GM12891 (cell line): ENCODE measurements at regions not wholly inside any gene's neighbourhood (a gene's known extent, or its start where the extent isn't known, plus 50 kb on each side); places are given as distances from the start of the nearest gene placed in this dataset.
"Not testable (repeated sequence)": the region's sequence is repeated elsewhere in the genome, so short reads cannot be mapped to it uniquely, and the experiment has no call there.

Experiments used
- DNase-seq: peaks from one replicate; pipeline ENCODE4 v3.0.0; 2011; ENCODE audit warnings: low spot score; ENCODE audit not compliant: insufficient read length
- FAIRE-seq: peaks from 2 replicates; lab custom pipeline; 2011; peaks lifted over from hg19 to GRCh38; lab: Jason Lieb, UNC
- PAX5 ChIP-seq: IDR thresholded peaks from 2 replicates; pipeline ENCODE4 v1.6.1; 2011; ENCODE audit warnings: low read length, moderate library complexity, mild to moderate bottlenecking; ENCODE audit not compliant: insufficient read depth, severe bottlenecking
- POLR2A ChIP-seq: IDR thresholded peaks from 2 replicates; pipeline ENCODE4 v1.6.1; 2011; ENCODE audit warnings: low read depth, low read length, control low read depth
- POLR2AphosphoS5 ChIP-seq: IDR thresholded peaks from 2 replicates; pipeline ENCODE4 v1.6.1; 2011; ENCODE audit warnings: low read depth, low read length, control low read depth
- POU2F2 ChIP-seq: IDR thresholded peaks from 2 replicates; pipeline ENCODE4 v1.6.1; 2011; ENCODE audit warnings: low read depth, mild to moderate bottlenecking, control low read depth, low read length, moderate library complexity
- SPI1 ChIP-seq: IDR thresholded peaks from 2 replicates; pipeline ENCODE4 v1.6.1; 2011; ENCODE audit warnings: low read depth, low read length, control low read depth
- TAF1 ChIP-seq: IDR thresholded peaks from 2 replicates; pipeline ENCODE4 v1.6.1; 2011; ENCODE audit warnings: low read depth, low read length, control low read depth

GRCh38 chrX:27162496-27162895 lies 300.6 kb downstream of the PPP4R3C start:
- DNase-seq (no peak), FAIRE-seq (no peak)
- TF ChIP-seq POLR2AphosphoS5 = no peak
- TF ChIP-seq POLR2A = no peak
- TF ChIP-seq PAX5 = no peak
- TF ChIP-seq TAF1 = no peak
- no peak for TF ChIP-seq SPI1
- no peak for TF ChIP-seq POU2F2

GRCh38 chrX:27156921-27157320 lies 306.2 kb downstream of the PPP4R3C start:
- not testable (repeated sequence) for FAIRE-seq

GRCh38 chrX:27136325-27136724 lies 326.8 kb downstream of the PPP4R3C start:
- TF ChIP-seq POU2F2 = no peak
- TF ChIP-seq TAF1 = no peak
- no peak for TF ChIP-seq POLR2A
- TF ChIP-seq POLR2AphosphoS5 = no peak
- no peak for TF ChIP-seq SPI1
- TF ChIP-seq PAX5 = no peak
- DNase-seq = no peak
- no peak for FAIRE-seq

More at GRCh38 chrX:27156921-27157320, 306.2 kb downstream of the PPP4R3C start:
- DNase-seq = not testable (repeated sequence)

GRCh38 chrX:27132862-27133261 lies 330.3 kb downstream of the PPP4R3C start:
- no peak for DNase-seq
- no peak for FAIRE-seq
- no peak for TF ChIP-seq POU2F2
- TF ChIP-seq POLR2A = no peak
- TF ChIP-seq POLR2AphosphoS5 = no peak
- no peak for TF ChIP-seq TAF1
- no peak for TF ChIP-seq SPI1
- no peak for TF ChIP-seq PAX5

- DNase-seq, FAIRE-seq: not testable (repeated sequence)
These were observed 376.0 kb downstream of the PPP4R3C start for GRCh38 chrX:27087176-27087575.

- DNase-seq = no peak
- no peak for FAIRE-seq
- TF ChIP-seq POLR2A = no peak
- no peak for TF ChIP-seq TAF1
- no peak for TF ChIP-seq SPI1
- TF ChIP-seq PAX5 = no peak
- no peak for TF ChIP-seq POLR2AphosphoS5
- TF ChIP-seq POU2F2 = no peak
These were observed 376.9 kb downstream of the PPP4R3C start for GRCh38 chrX:27086237-27086636.

- no peak for FAIRE-seq
- DNase-seq = no peak
- TF ChIP-seq POU2F2 (no peak), SPI1 (no peak), TAF1 (no peak), POLR2AphosphoS5 (no peak), POLR2A (no peak), PAX5 (no peak)
These were observed 377.8 kb downstream of the PPP4R3C start for GRCh38 chrX:27085346-27085745.

GRCh38 chrX:27078371-27078770 lies 384.8 kb downstream of the PPP4R3C start:
- no peak for FAIRE-seq
- DNase-seq = no peak

GRCh38 chrX:27057883-27058282 lies 405.3 kb downstream of the PPP4R3C start:
- no peak for FAIRE-seq
- no peak for DNase-seq
- TF ChIP-seq TAF1 = no peak
- no peak for TF ChIP-seq SPI1
- TF ChIP-seq POU2F2 = no peak
- TF ChIP-seq PAX5 = no peak
- no peak for TF ChIP-seq POLR2AphosphoS5
- TF ChIP-seq POLR2A = no peak

More at GRCh38 chrX:27078371-27078770, 384.8 kb downstream of the PPP4R3C start:
- TF ChIP-seq POLR2A (no peak), POLR2AphosphoS5 (no peak), POU2F2 (no peak), SPI1 (no peak), PAX5 (no peak), TAF1 (no peak)

GRCh38 chrX:27039332-27039731 lies 423.8 kb downstream of the PPP4R3C start:
- DNase-seq (no peak), FAIRE-seq (no peak)
- TF ChIP-seq TAF1 = no peak
- no peak for TF ChIP-seq POLR2AphosphoS5
- TF ChIP-seq PAX5 = no peak
- no peak for TF ChIP-seq SPI1
- no peak for TF ChIP-seq POLR2A
- TF ChIP-seq POU2F2 = no peak

GRCh38 chrX:27008486-27008885 lies 454.7 kb downstream of the PPP4R3C start:
- no peak for FAIRE-seq
- TF ChIP-seq POU2F2 = no peak
- no peak for TF ChIP-seq SPI1
- TF ChIP-seq POLR2AphosphoS5 = no peak
- no peak for TF ChIP-seq TAF1
- TF ChIP-seq PAX5 = no peak
- TF ChIP-seq POLR2A = no peak
- DNase-seq = no peak

GRCh38 chrX:26999634-27000033 lies 463.5 kb downstream of the PPP4R3C start:
- DNase-seq (no peak), FAIRE-seq (no peak)
- TF ChIP-seq PAX5 (no peak), POLR2A (no peak), TAF1 (no peak), SPI1 (no peak), POLR2AphosphoS5 (no peak)
